Lower leg skin (tissue), 3 donors: ENCODE measurements at regions not wholly inside any gene's neighbourhood (a gene's known extent, or its start where the extent isn't known, plus 50 kb on each side); places are given as distances from the start of the nearest gene placed in this dataset.

Experiments
- POLR2A ChIP-seq, 2 donors: fragments of 450-650 bp; IDR thresholded peaks; one replicate each; pipeline ENCODE4 v1.6.1; 2016 to 2017; ENCODE audit warnings: antibody characterized with exemption in 2 of 2, mild to moderate bottlenecking in 1 of 2, moderate library complexity in 1 of 2
- TF ChIP-seq, protein P1 (sequence below), 3 donors: fragments of 450-650 bp; IDR thresholded peaks; one replicate each; pipeline ENCODE4 v1.5.1; 2016; ENCODE audit warnings: antibody characterized with exemption in 3 of 3, mild to moderate bottlenecking in 3 of 3, moderate library complexity in 2 of 3

- TF ChIP-seq, protein P1, sequence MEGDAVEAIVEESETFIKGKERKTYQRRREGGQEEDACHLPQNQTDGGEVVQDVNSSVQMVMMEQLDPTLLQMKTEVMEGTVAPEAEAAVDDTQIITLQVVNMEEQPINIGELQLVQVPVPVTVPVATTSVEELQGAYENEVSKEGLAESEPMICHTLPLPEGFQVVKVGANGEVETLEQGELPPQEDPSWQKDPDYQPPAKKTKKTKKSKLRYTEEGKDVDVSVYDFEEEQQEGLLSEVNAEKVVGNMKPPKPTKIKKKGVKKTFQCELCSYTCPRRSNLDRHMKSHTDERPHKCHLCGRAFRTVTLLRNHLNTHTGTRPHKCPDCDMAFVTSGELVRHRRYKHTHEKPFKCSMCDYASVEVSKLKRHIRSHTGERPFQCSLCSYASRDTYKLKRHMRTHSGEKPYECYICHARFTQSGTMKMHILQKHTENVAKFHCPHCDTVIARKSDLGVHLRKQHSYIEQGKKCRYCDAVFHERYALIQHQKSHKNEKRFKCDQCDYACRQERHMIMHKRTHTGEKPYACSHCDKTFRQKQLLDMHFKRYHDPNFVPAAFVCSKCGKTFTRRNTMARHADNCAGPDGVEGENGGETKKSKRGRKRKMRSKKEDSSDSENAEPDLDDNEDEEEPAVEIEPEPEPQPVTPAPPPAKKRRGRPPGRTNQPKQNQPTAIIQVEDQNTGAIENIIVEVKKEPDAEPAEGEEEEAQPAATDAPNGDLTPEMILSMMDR (IDR thresholded peaks at IDR 0.05), result no peak
- TF ChIP-seq POLR2A (IDR thresholded peaks at IDR 0.05), result no peak
These were observed 469.8 kb upstream of the CCL2 start for GRCh38 chr17:33785281-33785680.
